ENCODE measurements at regions not wholly inside any gene's neighbourhood (a gene's known extent, or its start where the extent isn't known, plus 50 kb on each side); places are given as distances from the start of the nearest gene placed in this dataset.
"Not testable (repeated sequence)": the region's sequence is repeated elsewhere in the genome, so short reads cannot be mapped to it uniquely, and the experiment has no call there.

DNA sequence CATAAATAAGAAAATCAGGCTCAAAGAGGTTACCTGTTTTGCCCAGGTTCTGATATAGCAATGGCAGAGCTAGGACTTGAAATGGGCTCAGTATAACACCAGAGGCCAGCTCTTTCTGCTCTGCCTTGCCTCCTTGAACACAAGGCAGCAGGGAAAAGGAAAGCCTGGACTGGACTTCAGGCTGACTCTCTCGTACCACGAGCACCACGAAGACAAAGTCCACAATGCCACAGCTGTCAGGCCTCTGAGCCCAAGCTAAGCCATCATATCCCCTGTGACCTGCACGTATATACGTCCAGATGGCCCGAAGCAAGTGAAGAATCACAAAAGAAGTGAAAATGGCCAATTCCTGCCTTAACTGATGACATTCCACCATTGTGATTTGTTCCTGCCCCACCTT, 75.6 kb upstream of the SRSF6 start:
- not testable (repeated sequence) for TF ChIP-seq CTCF (IDR thresholded peaks at IDR 0.05; ENCODE audit: insufficient read depth, low read length); GABPA (IDR thresholded peaks at IDR 0.05; ENCODE audit: low read depth); SPI1 (IDR thresholded peaks at IDR 0.05; ENCODE audit: borderline replicate concordance, low read depth); POLR2AphosphoS5 (IDR thresholded peaks at IDR 0.05; ENCODE audit: low read depth)
- TF ChIP-seq, protein P1, sequence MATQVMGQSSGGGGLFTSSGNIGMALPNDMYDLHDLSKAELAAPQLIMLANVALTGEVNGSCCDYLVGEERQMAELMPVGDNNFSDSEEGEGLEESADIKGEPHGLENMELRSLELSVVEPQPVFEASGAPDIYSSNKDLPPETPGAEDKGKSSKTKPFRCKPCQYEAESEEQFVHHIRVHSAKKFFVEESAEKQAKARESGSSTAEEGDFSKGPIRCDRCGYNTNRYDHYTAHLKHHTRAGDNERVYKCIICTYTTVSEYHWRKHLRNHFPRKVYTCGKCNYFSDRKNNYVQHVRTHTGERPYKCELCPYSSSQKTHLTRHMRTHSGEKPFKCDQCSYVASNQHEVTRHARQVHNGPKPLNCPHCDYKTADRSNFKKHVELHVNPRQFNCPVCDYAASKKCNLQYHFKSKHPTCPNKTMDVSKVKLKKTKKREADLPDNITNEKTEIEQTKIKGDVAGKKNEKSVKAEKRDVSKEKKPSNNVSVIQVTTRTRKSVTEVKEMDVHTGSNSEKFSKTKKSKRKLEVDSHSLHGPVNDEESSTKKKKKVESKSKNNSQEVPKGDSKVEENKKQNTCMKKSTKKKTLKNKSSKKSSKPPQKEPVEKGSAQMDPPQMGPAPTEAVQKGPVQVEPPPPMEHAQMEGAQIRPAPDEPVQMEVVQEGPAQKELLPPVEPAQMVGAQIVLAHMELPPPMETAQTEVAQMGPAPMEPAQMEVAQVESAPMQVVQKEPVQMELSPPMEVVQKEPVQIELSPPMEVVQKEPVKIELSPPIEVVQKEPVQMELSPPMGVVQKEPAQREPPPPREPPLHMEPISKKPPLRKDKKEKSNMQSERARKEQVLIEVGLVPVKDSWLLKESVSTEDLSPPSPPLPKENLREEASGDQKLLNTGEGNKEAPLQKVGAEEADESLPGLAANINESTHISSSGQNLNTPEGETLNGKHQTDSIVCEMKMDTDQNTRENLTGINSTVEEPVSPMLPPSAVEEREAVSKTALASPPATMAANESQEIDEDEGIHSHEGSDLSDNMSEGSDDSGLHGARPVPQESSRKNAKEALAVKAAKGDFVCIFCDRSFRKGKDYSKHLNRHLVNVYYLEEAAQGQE (IDR thresholded peaks at IDR 0.05; ENCODE audit: insufficient replicate concordance, low read depth) = not testable (repeated sequence)

All from HL-60 (cell line).